ENCODE measurements at regions not wholly inside any gene's neighbourhood (a gene's known extent, or its start where the extent isn't known, plus 50 kb on each side); places are given as distances from the start of the nearest gene placed in this dataset.
"Not testable (repeated sequence)": the region's sequence is repeated elsewhere in the genome, so short reads cannot be mapped to it uniquely, and the experiment has no call there.

GRCh38 chr4:146072376-146072775, 103.1 kb upstream of the LSM6 start:
- no peak for FAIRE-seq

DNA sequence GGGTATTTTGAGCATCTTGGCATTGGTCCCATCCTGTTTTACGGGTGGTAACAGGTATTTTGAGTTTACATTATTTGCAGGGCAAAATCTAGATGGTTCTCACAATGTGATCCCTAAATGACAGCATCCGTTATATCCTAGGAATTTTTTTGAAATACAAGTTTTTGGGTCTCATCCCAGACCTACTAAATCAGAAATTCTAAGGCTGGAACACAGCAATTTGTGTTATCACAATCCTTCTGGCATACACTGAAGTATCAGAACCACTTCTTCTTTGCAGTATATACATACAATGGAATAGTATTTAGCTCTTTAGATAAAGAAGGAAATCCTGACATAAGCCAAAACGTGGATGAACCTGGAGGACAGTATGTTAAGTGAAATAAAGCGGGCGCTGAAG, 104.1 kb upstream of the LSM6 start:
- no peak for FAIRE-seq

GRCh38 chr4:146063143-146063542, 112.4 kb upstream of the LSM6 start:
- no peak for FAIRE-seq

DNA sequence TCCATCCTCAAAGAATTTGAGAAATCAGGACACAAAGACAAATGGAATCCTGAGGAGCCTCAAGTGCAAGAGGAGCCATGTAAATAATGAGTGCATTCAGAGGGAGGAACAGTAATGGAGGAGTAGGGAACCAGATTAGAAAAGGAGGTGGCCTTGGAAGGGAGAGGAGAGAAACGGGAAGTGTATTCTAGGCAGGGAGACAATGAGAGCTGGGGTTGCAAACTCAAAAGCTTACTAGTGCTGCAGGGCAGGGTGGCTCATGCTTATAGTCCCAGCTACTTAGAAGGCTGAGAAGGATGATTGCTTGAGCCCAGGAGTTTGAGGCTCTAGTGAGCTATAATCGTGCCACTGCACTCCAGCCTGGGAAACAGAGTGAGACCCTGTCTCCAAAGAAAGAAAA, 113.2 kb upstream of the LSM6 start:
- FAIRE-seq: no peak

DNA sequence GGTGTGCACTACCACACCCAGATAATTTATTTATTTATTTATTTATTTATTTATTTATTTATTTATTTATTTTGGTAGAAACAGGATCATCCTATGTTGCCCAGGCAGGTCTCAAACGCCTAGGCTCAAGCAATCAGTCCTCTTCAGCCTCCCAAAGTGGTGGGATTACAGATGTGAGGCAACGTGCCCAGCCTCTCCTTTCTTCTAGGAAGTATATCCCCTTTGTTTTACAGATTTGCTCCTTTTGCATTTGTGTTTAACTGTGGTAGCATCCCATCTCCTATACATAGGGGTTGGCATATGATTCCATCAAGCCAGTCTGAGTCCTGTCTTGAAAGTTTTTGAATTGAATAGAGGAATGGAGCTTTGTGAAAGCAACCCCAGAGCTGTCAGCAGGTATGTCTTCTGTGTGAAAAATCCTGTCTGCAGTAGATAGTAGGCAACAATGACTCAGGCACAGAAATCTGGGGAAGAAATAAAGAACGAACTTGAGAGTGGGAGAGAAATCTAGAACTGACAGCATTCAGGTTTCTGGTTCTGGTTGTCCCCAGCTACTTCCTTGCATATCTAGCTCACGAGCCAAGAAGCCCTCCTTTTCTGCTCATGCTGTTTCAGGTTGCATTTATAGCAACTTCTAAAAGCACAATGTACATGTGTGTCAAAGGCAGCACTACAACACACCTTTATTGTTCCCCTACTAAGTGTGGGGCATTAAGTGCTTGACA, 113.7 kb upstream of the LSM6 start:
- no peak for FAIRE-seq

DNA sequence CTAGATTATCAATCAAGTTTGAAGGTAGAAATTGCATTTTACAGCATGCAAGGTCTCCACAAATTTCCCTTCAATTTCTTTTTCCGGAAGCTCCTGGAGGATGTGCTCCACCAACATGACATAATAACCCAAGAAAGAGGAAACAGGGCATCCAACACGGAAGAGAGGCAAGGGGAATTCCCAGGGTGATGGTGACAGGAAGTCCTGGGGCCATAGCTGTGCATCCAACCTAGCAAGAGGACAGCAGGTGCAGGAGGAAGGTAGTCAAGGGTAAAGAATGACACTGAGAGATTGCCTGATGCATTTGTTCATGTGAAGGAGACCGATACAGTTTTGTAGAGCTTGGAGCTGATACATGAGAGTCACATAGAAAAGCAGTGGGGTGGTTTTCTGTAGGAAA, 115.7 kb upstream of the LSM6 start:
- no peak for FAIRE-seq

DNA sequence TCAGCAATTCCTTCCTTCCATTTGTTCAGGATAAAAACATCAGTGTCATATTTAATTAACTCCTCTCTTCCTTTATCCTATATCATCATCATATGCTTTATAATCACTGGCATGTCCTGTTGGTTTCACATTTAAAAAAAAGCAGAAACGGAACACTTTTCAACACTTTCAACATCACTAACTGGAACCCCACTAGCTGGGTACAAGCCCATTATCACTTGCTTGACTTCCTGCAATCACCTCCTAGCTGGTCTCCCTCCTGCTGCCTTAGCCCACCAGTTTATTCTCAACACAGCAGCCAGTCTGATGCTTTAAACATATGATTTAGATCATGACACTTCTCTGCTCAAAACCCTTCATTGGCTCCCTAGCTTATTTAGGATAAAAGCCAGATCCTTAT, 116.4 kb upstream of the LSM6 start:
- FAIRE-seq: no peak

- no peak for FAIRE-seq
Measured at GRCh38 chr4:146058531-146058930, 117.0 kb upstream of the LSM6 start.

DNA sequence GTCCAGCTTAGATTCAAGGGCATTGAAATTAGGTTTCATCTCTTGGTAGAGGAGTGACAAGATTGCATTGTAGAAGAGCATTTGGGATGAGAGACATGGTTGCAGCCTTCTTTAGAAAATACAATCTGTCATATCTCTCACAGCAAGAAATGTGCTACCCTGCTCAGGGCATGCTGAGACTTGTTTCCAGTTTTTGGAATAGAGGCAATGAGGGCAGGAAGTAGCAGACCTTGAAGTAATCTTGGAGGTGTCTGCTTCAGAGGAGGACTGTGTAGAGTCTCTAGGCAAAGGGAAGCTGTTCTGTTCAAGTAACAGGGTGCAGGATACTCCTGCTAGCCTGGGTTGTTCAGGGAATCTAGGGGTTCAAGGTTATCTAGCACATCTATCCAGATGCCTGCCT, 116.1 kb upstream of the ZNF827 start:
- no peak for FAIRE-seq

GRCh38 chr4:146053891-146054290, 115.3 kb upstream of the ZNF827 start:
- no peak for FAIRE-seq

GRCh38 chr4:146051728-146052391, 113.2 kb upstream of the ZNF827 start:
- FAIRE-seq: no peak

DNA sequence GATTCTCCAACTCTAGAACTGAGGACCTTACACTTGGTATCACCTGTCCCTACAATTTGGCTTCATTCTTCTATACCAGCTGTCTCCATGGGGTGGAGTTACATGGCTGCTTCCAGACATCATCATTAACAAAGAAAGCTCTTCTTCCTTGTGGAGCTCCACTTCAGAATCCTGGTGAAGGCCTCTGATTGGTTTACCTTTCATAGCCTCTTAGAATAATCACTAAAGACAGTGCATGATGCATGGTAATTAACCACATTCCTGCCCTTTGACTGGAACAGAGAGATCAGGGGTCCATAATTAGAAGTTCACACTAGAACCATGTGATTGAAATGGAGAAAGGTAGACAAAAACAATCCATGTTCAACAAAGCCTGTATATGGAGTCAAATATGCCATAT, 112.6 kb upstream of the ZNF827 start:
- no peak for FAIRE-seq

- no peak for FAIRE-seq
Measured at GRCh38 chr4:146049802-146050201, 111.2 kb upstream of the ZNF827 start.

DNA sequence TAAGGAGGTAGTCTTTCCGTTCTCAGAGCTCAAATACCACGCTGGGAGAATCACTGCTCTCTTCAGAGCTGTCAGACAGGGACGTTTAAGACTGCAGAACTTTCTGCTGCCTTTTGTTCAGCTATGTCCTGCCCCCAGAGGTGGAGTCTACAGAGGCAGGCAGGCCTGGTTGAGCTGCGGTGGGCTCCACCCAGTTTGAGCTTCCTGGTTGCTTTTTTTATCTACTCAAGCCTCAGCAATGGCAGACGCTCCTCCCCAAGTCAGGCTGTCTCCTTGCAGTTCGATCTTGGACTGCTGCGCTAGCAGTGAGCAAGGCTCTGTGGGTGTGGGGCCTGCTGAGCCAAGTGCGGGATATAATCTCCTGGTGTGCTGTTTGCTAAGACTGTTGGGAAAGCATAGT, 109.1 kb upstream of the ZNF827 start:
- FAIRE-seq: not testable (repeated sequence)

DNA sequence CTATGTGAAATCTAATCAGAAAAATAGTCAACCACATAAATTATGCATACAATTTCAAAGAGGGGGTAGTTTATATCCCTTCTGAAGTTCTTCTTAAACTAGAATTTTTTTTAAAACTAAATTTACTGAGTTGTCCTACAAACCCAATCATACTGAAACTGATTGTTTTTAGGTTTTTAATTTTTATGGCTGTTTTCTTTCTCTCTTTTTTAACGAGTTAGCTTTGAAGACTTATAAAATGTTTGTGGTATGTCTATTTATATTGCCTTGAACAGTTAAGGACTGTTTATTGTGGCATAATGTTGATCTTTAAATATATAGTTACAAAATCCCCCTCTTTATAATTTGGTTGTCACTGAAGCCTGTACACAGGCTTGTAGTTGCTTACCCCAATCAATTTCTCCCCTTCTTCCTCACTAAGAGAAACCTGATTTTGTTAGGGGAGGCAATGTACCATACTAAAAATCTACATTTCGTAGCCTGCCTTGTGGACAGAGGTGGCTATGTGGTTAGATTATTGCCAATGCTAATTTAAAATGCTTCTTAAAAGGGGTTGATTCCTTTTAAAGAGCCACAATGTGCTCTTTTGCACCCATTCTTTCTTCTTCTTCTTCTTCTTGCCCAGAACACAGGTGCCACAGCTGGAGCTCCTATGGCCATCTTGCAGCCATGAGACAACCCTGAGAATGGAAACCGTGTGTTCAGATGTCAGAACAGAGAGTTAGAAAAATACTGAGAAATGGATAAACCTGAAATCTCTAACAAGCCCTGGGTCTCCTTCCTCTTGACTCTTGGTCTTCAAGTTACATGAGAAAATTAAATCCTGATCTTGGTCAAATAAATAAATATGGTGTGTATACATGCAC, 102.7 kb upstream of the ZNF827 start:
- FAIRE-seq: no peak

DNA sequence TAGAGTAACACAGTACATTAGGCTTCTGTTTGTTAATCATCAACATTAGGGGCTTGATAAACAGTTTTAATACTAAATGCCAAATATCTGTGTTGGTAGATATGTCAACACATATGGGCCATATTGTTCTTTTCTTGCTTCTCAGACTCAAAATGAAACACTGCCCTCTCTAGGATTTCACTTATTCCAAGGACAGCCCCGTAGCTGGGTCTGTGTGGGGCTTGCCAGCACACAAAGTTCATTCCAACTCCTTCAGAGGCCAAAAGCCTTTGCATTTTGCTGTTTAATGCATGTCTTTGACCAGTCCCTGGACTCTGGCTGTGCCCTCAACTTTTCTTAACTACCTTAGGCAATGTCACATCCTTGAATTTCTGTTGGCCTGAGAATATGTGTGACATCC, 102.0 kb upstream of the ZNF827 start:
- no peak for FAIRE-seq

GRCh38 chr4:146033149-146033548, 94.5 kb upstream of the ZNF827 start:
- no peak for FAIRE-seq

DNA sequence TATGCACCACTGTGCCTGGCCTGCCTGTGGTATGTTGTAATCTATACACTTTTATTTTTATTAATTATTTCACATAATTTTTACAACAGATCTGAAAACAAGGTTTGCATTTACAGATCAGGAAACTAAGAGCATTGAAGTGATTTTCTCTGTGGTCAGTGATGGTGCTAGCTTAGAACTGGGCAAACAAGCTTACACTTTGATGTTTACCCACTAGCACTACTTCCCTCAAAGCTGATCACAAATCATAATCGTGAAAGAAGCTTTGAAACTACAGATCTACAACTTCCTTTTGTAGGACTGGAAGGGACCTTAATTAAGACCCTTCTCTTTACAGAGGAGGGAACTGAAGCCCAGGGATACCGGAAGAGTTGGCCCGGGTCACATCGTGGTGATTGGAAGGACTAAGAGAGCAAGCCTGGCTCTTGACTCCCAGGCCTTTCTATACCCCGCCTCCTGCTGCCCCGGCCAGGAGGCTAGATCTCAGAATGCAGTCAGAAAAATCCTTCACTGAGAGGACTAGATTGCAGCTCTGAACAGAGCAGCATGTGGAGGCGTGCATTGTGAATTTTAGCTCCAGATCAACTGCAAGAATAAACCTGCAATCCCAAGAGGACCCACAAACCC, 93.7 kb upstream of the ZNF827 start:
- no peak for FAIRE-seq

- FAIRE-seq: no peak
Measured at GRCh38 chr4:146029939-146030710, 91.5 kb upstream of the ZNF827 start.

DNA sequence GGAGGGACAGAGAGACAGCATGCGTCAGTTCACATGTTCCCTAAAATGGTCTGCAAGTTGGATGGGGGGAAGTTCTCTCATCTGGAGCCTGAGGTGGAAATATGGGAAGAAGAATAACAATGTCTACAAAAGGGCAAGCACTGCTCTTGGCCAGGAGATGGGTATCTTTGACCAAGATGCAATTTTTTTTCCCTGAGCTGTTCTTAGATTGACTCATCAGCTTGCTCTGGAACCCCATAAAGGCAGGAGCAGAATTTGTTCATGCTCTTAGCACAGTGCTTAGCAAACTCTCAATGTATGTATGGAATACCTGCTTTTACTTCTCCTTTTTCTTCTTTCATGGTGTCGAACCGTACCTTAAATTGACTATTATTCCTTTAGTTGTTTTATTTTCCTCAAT, 90.5 kb upstream of the ZNF827 start:
- FAIRE-seq: no peak

DNA sequence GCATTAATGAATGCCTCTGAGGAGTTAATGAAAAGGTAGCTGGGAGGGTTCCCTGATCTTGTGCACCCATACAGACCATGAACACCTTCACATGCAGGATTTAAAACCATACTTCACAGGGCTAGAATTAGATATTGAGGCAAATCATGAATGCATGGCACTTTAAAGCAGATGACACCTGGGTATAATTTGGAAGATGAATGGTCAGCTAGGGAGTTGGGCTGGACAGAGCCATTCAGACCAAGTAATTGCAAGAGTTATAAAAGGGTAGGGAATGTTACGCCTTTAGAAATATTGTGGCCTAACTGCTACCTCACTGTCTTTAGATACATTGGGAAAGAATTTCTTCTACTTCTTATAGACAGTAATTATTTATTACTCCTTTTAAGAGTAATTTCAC, 89.1 kb upstream of the ZNF827 start:
- no peak for FAIRE-seq

- FAIRE-seq: no peak
Measured at GRCh38 chr4:146023334-146023967, 84.8 kb upstream of the ZNF827 start.

Data from TTC549 (cell line).